Brain microvascular endothelial cell (primary cell): ENCODE measurements at regions not wholly inside any gene's neighbourhood (a gene's known extent, or its start where the extent isn't known, plus 50 kb on each side); places are given as distances from the start of the nearest gene placed in this dataset.

Experiments
- DNase-seq: peaks from one replicate; pipeline ENCODE4 v3.0.0-alpha.2; 2020
- H3K27ac ChIP-seq: fragments of 250-450 bp; sonication (Bioruptor Pico); 2 replicates; pipeline ENCODE4 v1.5.1; 2020; ENCODE audit warnings: mild to moderate bottlenecking, moderate library complexity
- H3K27me3 ChIP-seq: fragments of 250-450 bp; sonication (Bioruptor Pico); replicated peaks from 2 replicates; pipeline ENCODE4 v1.5.1; 2020; ENCODE audit warnings: mild to moderate bottlenecking
- H3K36me3 ChIP-seq: fragments of 250-450 bp; sonication (Bioruptor Pico); replicated peaks from 2 replicates; pipeline ENCODE4 v1.5.1; 2020; ENCODE audit warnings: mild to moderate bottlenecking
- H3K4me3 ChIP-seq: 2 replicates; pipeline ENCODE4 v1.5.1; 2011; ENCODE audit warnings: low read depth, mild to moderate bottlenecking, control low read depth, low read length, moderate library complexity
- in situ Hi-C: cut with HindIII; loops from 2 replicates; pipeline ENCODE4 v1.10.0; 2017; ENCODE audit warnings: low sequenced_read_pairs, low pct_ligation_motif_present
- TF ChIP-seq, protein P1 (sequence below): IDR thresholded peaks from 2 replicates; pipeline ENCODE4 v1.5.1; 2011; ENCODE audit warnings: low read depth, mild to moderate bottlenecking, moderate library complexity, low read length, control low read depth, inconsistent platforms; ENCODE audit errors: missing control alignments

DNA sequence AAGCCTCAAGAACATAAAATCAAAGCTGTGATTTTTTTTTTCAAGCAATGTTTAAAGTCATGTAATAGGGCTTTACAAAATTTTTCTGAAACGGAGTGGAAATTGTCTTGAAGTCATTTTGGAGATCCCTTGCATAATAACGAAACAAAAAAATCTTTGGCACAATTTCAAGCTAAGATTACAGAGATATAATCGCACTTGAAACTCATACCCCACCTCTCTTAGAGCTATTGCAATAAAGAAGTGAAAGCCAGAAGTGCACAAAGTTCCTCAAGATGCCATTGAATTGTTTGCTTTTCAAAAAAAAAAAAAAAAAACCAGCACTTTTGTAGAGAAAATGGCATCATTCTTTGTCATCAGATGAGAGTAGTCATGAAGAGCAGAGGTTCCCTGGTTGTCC is 152.3 kb downstream of the PAX3 start:
- Histone ChIP-seq H3K36me3 (no peaks in the 10 kb centered on the region), H3K4me3 (no peak overlapping the region), H3K27me3 (no peaks in the 10 kb centered on the region), H3K27ac (no peak overlapping the region)
- TF ChIP-seq, protein P1, sequence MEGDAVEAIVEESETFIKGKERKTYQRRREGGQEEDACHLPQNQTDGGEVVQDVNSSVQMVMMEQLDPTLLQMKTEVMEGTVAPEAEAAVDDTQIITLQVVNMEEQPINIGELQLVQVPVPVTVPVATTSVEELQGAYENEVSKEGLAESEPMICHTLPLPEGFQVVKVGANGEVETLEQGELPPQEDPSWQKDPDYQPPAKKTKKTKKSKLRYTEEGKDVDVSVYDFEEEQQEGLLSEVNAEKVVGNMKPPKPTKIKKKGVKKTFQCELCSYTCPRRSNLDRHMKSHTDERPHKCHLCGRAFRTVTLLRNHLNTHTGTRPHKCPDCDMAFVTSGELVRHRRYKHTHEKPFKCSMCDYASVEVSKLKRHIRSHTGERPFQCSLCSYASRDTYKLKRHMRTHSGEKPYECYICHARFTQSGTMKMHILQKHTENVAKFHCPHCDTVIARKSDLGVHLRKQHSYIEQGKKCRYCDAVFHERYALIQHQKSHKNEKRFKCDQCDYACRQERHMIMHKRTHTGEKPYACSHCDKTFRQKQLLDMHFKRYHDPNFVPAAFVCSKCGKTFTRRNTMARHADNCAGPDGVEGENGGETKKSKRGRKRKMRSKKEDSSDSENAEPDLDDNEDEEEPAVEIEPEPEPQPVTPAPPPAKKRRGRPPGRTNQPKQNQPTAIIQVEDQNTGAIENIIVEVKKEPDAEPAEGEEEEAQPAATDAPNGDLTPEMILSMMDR = no peak
- no peak for DNase-seq
- in situ Hi-C loops = no loop called here

DNA sequence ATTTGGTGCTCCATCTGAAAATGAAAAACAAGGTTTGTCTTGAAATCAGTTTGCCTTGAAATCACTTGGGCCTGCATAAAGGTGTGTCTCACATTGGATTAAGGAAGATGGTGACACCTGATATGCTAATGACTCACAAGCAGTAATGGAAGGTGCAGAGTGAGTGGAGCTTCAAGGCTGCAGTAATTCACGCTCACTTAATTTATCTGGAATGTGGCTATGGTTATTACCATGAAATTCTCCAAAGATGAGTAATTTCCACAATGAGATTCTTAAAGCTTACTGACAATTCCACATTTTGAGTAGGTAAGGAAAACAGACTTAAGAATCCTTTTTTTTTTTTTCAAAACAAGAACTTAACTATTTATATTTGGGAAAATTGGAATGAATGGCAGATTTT is 156.8 kb downstream of the PAX3 start:
- H3K4me3 ChIP-seq = no peak overlapping the region
- H3K27ac ChIP-seq = no peak overlapping the region
- TF ChIP-seq, protein P1 = no peak
- H3K36me3 ChIP-seq = no peaks in the 10 kb centered on the region
- H3K27me3 ChIP-seq = no peaks in the 10 kb centered on the region
- in situ Hi-C loops = no loop called here
- DNase-seq = no peak

DNA sequence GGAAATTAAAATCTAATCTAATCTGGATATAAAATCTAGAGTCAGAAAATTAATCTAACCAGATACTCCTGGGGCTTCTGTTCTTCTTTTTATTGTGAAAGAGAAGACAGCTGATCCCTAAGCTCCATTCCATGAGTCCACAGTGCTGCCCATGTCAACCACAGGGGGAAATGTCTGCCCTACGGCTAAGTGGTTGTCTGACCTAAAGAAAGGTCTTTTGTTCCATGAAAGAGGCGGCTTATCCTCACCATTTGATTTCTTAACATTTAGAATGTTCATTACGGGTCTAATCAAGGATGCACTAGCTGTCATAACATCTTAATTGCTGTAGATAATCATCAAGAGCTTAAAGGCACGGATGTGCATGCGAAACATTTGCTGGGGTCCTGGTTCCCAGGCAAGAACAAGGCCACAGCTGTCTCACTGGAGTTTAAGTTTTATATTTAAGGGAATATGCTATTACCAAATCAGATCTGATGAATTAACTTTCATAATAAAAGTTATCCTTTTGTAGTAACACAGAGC is 162.6 kb downstream of the PAX3 start:
- no peaks in the 10 kb centered on the region for H3K36me3 ChIP-seq
- in situ Hi-C loops = no loop called here
- no peak for DNase-seq
- no peak overlapping the region for H3K4me3 ChIP-seq
- no peak overlapping the region for H3K27ac ChIP-seq
- TF ChIP-seq, protein P1 = no peak
- no peaks in the 10 kb centered on the region for H3K27me3 ChIP-seq

DNA sequence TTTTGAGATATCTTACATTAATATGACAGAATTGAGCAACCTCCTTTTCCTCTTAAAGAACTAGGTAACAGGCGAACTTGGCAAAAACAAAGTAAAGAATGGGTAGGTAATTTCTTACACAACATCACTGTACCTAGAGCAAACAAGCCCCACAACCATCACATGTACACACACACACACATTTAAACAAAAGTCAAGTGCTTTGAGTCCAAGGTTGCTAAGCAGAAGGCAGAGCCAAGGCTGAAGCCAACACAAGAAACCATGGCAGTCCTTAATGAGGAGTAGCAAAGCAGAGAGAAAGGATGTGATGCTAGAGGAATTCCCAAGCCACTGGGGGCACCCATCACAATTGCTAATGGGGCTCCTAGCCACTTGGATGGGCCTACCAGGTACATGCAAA is 164.1 kb downstream of the PAX3 start:
- H3K27ac ChIP-seq = no peak overlapping the region
- no peak for DNase-seq
- no peak overlapping the region for H3K4me3 ChIP-seq
- in situ Hi-C loops = no loop called here
- no peaks in the 10 kb centered on the region for H3K36me3 ChIP-seq
- no peaks in the 10 kb centered on the region for H3K27me3 ChIP-seq
- TF ChIP-seq, protein P1 = no peak

DNA sequence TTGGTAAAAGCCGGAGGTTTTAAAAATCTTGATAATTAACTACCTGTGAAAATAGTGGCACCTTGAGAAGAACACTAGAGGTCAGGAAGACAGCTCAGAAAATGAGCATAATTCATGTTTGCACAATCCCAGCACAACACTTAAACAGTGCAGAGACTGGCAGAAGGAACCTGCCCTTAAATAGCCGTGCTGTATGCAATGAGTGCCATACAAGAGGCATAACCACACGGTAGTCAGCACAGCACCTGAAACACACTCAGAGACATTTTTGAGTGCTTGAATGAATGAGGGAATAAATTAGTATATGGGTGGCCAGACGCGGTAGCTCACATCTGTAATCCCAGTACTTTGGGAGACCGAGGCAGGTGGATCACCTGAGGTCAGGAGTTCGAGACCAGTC is 164.9 kb downstream of the PAX3 start:
- no peak for DNase-seq
- TF ChIP-seq, protein P1 = no peak
- in situ Hi-C loops = no loop called here
- no peak overlapping the region for H3K27ac ChIP-seq
- H3K4me3 ChIP-seq = no peak overlapping the region
- no peaks in the 10 kb centered on the region for H3K36me3 ChIP-seq
- H3K27me3 ChIP-seq = no peaks in the 10 kb centered on the region

DNA sequence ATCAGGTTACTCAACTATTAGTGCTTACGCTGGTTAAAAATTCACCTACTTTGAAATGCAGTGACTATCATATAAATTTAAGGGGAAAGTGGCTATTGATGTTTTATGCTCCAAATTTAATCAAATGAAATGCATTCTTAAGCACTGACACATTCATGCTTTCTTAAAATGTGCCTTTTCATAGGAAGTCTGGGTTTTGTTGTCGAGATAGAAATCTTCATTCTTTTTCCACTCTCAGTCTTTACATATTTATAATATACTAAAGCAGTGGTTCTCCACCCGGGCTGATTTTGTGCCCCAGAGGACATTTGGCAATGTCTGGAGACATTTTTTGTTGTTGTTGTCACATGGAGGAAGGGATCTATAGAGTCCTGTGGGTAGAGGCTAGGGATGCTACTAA is 167.9 kb downstream of the PAX3 start:
- H3K27me3 ChIP-seq = no peaks in the 10 kb centered on the region
- no peak overlapping the region for H3K27ac ChIP-seq
- H3K36me3 ChIP-seq = no peaks in the 10 kb centered on the region
- H3K4me3 ChIP-seq = no peak overlapping the region
- TF ChIP-seq, protein P1 = no peak
- no peak for DNase-seq
- in situ Hi-C loops = no loop called here
